Nephron progenitor cell (in vitro differentiated cells): ENCODE measurements at regions not wholly inside any gene's neighbourhood (a gene's known extent, or its start where the extent isn't known, plus 50 kb on each side); places are given as distances from the start of the nearest gene placed in this dataset.

Experiments used
- DNase-seq: peaks from one replicate; pipeline ENCODE4 v3.0.0; 2021
- H3K27ac Mint-ChIP-seq: 2 replicates; pipeline ENCODE4 v1.8.0; 2021; ENCODE audit warnings: mild to moderate bottlenecking, moderate library complexity, mixed read lengths
- H3K27me3 Mint-ChIP-seq: 2 replicates; pipeline ENCODE4 v1.8.0; 2021; ENCODE audit warnings: mild to moderate bottlenecking, low read depth, mixed read lengths; ENCODE audit not compliant: poor library complexity
- H3K36me3 Mint-ChIP-seq: 2 replicates; pipeline ENCODE4 v1.8.0; 2021; ENCODE audit warnings: low read depth, mixed read lengths
- H3K4me1 Mint-ChIP-seq: 2 replicates; pipeline ENCODE4 v1.8.0; 2021; ENCODE audit warnings: mixed read lengths
- H3K4me3 Mint-ChIP-seq: 2 replicates; pipeline ENCODE4 v1.8.0; 2021; ENCODE audit warnings: mild to moderate bottlenecking, moderate library complexity, mixed read lengths
- H3K9me3 Mint-ChIP-seq: 2 replicates; pipeline ENCODE4 v1.8.0; 2021; ENCODE audit warnings: mild to moderate bottlenecking, moderate library complexity, mixed read lengths
- TF ChIP-seq, protein P1 (sequence below): fragments of 200-600 bp; sonication (generic); IDR thresholded peaks from 2 replicates; pipeline ENCODE4 v1.5.0; 2021; ENCODE audit warnings: antibody characterized with exemption

DNA sequence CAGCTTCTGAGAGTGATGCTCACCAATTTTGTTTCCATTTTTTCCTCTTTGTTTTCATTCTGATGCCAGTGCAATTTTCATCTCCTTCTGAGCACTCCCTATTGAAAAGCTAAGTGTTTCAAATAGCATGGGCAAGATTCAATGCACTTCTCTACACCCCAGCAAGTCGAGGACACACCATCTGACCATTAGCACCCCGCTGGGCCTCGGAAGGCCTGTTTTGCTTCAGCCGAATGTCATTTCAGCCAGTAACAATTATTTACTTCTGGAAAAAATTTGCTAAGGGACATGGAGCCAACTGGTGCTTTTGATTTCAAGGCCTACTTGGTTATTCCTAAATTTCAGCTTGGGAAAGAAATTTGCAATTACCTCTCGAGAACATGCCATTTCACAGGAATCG lies 392.4 kb downstream of the RNF144A start:
- no peaks in the 10 kb centered on the region for H3K36me3 Mint-ChIP-seq
- H3K4me3 Mint-ChIP-seq, result no peak overlapping the region
- H3K27me3 Mint-ChIP-seq, result no peaks in the 10 kb centered on the region
- H3K9me3 Mint-ChIP-seq, result peaks cover 4% of the 10 kb centered on the region
- no peak for DNase-seq
- no peak overlapping the region for H3K27ac Mint-ChIP-seq
- H3K4me1 Mint-ChIP-seq, result peaks cover 29% of the 10 kb centered on the region
- TF ChIP-seq, protein P1, sequence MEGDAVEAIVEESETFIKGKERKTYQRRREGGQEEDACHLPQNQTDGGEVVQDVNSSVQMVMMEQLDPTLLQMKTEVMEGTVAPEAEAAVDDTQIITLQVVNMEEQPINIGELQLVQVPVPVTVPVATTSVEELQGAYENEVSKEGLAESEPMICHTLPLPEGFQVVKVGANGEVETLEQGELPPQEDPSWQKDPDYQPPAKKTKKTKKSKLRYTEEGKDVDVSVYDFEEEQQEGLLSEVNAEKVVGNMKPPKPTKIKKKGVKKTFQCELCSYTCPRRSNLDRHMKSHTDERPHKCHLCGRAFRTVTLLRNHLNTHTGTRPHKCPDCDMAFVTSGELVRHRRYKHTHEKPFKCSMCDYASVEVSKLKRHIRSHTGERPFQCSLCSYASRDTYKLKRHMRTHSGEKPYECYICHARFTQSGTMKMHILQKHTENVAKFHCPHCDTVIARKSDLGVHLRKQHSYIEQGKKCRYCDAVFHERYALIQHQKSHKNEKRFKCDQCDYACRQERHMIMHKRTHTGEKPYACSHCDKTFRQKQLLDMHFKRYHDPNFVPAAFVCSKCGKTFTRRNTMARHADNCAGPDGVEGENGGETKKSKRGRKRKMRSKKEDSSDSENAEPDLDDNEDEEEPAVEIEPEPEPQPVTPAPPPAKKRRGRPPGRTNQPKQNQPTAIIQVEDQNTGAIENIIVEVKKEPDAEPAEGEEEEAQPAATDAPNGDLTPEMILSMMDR, result no peak

DNA sequence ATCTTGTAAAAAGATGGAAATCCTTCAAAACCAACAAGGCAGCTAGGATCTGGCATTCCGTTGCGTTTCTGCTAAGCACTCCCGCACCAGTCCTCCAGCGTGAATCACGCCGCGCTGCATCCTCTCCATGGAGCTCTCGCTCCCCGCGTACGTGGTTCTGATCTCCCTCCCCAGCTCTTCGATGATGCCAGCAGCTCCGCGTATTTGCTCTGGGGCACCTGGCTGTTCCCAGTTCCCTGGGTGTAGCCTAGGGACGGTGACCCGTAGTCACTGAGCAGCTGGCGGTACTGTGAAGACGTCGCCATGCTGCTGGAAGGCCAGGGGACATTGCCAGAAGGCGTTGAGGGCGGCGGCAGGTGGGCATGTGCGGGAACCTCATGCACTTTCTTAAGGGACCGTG lies 407.5 kb downstream of the RNF144A start:
- no peak overlapping the region for H3K4me3 Mint-ChIP-seq
- H3K27ac Mint-ChIP-seq, result no peak overlapping the region
- H3K36me3 Mint-ChIP-seq, result peaks cover 13% of the 10 kb centered on the region
- TF ChIP-seq, protein P1, result no peak
- H3K4me1 Mint-ChIP-seq, result peaks cover 60% of the 10 kb centered on the region
- H3K27me3 Mint-ChIP-seq, result peaks cover 8% of the 10 kb centered on the region
- H3K9me3 Mint-ChIP-seq, result peaks cover 18% of the 10 kb centered on the region
- no peak for DNase-seq

DNA sequence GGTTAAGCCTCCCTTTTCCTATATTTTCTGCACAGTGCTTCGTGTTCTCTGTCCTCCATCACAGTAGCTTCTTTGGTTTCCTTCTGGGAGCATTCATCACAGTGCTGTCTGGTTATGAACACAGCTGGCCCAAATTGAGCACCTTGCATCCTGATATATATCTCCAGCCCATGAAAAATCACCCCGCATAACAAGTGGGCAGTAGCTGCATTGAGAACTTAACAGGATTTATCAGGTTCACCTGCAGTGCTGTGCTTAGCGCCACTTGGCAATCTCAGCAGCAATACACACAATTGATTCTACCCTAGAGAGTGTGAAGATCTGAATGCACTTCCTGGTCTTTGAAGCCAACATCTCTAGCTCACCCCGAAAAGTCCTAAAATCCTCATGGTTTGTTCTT lies 408.0 kb downstream of the RNF144A start:
- TF ChIP-seq, protein P1, result no peak
- no peak for DNase-seq
- H3K27ac Mint-ChIP-seq, result no peak overlapping the region
- peaks cover 8% of the 10 kb centered on the region for H3K27me3 Mint-ChIP-seq
- no peak overlapping the region for H3K4me3 Mint-ChIP-seq
- H3K36me3 Mint-ChIP-seq, result peaks cover 13% of the 10 kb centered on the region
- peaks cover 55% of the 10 kb centered on the region for H3K4me1 Mint-ChIP-seq
- H3K9me3 Mint-ChIP-seq, result peaks cover 22% of the 10 kb centered on the region

DNA sequence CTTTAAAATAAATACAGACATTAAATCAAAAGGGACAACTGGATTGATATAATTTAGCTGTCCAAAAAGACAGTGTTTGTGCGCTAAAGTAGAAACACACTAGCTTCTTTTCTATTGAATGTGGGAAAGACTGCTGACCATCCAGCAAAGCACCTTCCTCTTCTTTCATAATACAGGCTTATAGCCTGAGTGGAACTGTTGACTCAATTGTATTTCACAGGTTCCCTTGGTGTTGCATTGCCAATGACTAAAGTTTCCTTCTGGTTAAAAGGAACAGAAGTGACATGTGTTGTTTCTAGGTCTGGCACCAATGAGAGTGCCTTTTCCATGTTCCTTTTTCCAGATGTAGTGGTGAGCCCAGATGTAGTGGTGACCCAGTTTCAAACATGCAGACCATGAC lies 412.3 kb downstream of the RNF144A start:
- TF ChIP-seq, protein P1, result no peak
- peaks cover 12% of the 10 kb centered on the region for H3K36me3 Mint-ChIP-seq
- no peak overlapping the region for H3K27ac Mint-ChIP-seq
- H3K4me1 Mint-ChIP-seq, result peaks cover 58% of the 10 kb centered on the region
- no peak for DNase-seq
- peaks cover 8% of the 10 kb centered on the region for H3K27me3 Mint-ChIP-seq
- no peak overlapping the region for H3K4me3 Mint-ChIP-seq
- H3K9me3 Mint-ChIP-seq, result peaks cover 20% of the 10 kb centered on the region

DNA sequence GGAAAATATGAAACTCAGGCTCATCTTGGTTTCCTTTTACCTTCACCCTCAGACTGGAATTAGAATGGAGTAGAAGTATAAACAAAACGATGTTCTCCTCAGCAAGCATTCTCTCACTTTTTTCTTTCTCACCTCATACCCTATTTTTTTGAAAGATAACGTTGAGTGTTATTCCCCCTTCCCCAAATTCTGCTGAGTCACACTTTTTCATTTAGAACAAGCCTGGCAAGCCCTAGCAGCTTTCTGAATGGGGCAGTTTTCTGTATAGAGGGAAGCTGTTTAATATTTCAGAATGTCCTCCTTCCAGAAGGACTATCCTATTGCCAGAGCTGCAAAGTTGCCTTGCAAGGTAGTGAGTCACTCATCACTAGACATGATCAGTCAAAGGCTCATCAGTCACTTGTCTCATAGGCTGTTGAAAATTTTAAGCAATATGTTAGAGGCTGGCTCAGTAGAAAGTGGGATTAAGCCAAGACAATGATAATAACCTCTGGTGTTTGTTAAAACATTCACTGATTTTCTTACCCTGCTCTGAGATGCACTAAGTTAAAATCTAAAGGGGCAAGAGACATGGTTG lies 416.1 kb downstream of the RNF144A start:
- TF ChIP-seq, protein P1, result no peak
- Mint-ChIP-seq H3K4me3 (no peak overlapping the region), H3K4me1 (peaks cover 42% of the 10 kb centered on the region), H3K27ac (peak overlapping the region; percentile 87), H3K27me3 (peaks cover 2% of the 10 kb centered on the region), H3K9me3 (peaks cover 13% of the 10 kb centered on the region), H3K36me3 (peaks cover 9% of the 10 kb centered on the region)
- no peak for DNase-seq

DNA sequence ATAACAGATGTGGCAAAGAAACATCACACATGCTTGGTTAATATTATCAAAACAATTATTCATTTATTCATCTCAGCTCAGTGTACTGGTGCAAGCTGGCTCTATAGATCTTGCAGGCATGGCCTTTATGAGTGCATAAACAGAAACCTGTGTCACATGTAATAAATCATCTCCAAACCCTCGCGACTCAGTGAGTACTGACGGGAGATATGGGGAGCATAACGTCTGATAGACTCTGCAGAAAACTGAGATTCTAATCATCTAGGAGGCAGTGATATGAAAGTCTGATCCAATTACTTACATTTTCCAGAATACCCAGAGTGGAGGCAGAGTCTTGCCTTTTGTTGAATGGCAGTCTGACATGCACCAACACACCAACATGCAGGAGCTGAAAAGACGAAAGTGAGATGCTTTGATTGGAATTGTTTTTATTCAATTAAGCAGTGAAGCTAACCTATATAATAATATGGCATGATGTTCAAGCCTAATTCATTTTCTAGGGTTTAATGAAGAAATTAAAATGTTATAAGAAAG lies 416.8 kb downstream of the RNF144A start:
- no peak for DNase-seq
- peaks cover 2% of the 10 kb centered on the region for H3K27me3 Mint-ChIP-seq
- TF ChIP-seq, protein P1, result no peak
- H3K9me3 Mint-ChIP-seq, result peaks cover 17% of the 10 kb centered on the region
- H3K27ac Mint-ChIP-seq, result no peak overlapping the region
- H3K4me3 Mint-ChIP-seq, result no peak overlapping the region
- peaks cover 13% of the 10 kb centered on the region for H3K36me3 Mint-ChIP-seq
- H3K4me1 Mint-ChIP-seq, result peaks cover 47% of the 10 kb centered on the region
